UCSD-AML1 (cell line): ENCODE measurements at regions not wholly inside any gene's neighbourhood (a gene's known extent, or its start where the extent isn't known, plus 50 kb on each side); places are given as distances from the start of the nearest gene placed in this dataset.
"Not testable (repeated sequence)": the region's sequence is repeated elsewhere in the genome, so short reads cannot be mapped to it uniquely, and the experiment has no call there.

Source experiments
- DNase-seq: peaks from one replicate; lab custom pipeline; 2025; ENCODE audit not compliant: unreplicated experiment; lab: John Stamatoyannopoulos, UW

GRCh38 chr13:44715287-44716230 lies 139.4 kb upstream of the TSC22D1 start:
- no peak for DNase-seq

DNA sequence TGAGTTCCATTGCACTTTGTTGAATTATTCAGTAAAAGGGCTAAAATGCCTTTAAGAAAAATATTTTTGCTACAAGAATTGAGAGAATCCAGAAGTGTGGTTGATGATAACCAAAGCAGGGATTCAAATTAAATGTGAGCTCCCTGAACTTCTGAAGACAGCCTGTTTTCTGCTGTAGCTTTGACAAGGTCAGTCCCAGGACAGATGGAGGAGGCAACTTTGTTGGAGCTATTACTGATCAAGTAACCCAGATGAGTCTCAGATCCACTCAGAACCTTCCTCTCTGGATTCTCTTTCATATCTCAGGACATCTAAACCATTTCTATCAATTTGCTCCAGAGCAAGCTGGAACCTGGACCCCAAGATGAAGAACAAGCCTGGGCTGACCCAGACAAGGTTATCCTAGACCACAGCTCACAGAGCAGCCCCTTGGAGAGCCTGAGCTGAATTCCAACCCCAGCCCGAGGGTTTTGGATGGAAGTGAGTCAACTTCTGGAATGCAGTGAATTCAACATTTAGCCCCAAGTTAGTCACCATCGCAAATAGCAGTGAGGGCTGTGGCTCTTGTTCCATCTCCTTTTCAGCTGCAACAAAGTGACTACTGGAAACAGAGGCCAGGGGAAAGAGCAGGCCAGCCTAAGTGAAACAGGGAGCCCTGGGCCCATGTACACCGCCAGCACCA lies 137.8 kb upstream of the TSC22D1 start:
- no peak for DNase-seq

DNA sequence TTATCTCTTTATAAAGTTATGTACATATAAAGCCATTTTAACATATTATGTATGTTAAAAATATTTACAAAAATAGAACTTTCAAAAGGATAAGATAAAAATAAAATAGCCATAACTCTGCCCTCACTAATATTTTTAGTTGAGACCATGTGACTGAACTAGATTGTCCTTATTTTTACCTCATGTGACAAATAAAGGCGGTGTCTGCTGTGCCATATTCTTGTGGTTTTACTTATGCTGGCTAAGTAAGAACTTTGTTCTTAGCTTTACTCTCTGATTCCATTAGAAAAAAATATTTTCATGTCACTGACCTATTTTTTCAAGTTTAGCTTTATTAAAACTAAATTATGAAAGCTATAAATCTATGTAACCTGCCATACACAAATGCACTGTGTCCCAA lies 135.6 kb upstream of the TSC22D1 start:
- DNase-seq, result no peak

- DNase-seq, result no peak
These were observed 134.4 kb upstream of the TSC22D1 start for GRCh38 chr13:44710576-44710975.

DNA sequence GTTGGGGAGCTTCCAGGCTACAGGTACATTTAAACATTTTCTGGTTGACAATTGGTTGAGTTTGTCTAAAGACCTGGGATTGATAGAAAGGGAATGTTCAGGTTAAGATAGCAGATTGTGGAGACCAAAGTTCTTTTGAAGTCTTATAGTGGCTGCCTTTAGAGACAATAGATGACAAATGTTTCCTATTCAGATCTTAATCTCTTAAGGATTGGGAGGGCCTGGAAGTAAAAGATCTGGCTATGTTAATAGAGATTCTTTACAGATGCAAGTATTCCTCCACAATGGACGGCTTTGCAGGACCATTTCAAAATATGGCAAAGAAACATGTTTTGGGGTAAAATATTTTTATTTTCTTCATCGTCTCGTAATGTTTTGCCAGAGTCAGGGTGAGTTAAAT lies 128.7 kb upstream of the TSC22D1 start:
- not testable (repeated sequence) for DNase-seq

DNA sequence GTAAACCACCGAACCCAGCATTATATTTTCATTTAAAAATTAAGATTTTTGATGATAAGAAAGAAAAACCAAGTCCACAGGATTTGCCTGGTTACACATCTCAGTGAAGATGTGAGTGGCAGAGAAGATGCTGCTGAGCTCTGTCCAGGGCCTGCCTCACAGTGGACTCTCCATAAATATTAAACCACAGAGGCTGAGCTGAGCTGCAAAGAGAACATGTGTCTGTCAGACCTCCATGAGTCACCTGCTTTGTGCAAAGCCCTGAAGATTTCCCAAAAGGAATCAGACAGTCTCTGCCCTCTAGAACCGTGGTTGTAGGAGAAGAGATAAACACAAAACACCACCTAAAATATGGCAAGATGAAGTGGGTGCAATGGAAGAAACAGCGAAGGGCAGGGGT lies 127.2 kb upstream of the TSC22D1 start:
- no peak for DNase-seq

DNA sequence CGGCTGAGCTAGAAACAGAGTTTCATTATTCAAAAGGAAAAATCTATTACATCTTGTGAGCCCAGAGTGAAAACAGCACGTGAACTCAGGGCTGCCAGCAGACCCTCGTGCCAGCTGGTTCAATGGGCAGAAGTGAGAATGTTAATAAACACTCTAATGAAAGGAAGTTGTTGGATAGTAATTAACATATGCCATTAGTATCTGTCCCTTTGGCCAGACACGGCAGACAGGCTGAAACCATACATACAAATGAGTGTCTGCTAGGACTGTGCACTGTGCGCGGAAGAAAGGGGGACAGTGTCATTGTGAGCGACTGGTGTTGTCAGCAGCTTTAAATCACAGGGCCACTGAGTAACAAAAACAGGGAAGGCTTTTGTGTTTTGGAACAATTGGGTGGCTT lies 121.9 kb upstream of the TSC22D1 start:
- no peak for DNase-seq

DNA sequence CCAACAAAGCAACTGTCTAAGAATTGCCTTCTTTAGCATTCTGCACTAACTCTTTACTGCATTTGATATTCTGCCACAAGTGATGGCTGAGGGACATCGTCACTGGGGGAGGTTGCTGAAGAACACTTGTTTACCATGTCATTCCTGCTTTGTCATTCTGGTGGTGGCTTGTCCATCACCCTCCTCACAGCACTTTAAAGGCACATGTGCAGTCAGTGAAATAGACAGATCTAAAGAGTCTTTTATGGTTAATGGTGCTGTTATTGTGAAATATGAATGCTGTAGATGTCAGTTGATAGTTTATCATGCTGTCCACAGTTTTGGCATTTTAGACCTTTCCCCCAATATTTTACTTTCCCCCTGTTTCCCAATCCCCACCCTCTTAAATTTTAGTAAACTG lies 120.9 kb upstream of the TSC22D1 start:
- DNase-seq, result no peak

DNA sequence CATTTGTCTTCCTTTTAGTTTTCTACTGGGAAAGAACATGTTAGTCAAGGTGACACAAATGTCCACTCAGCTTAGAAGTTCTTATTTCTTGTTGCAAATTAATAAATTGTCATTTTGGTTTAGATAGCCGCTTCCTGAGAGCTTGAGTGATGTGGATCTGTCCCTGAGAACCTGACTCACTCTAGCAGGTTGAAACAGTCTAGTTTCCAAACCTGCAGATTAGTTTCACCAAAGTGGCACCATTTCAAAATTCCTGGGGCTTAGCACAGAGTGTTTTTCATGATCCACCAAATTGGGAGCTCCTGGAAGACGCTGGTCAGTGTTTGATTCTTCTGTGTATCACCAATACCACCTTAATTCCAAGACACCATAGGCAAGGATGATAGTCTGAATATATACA lies 119.4 kb upstream of the TSC22D1 start:
- DNase-seq, result no peak

DNA sequence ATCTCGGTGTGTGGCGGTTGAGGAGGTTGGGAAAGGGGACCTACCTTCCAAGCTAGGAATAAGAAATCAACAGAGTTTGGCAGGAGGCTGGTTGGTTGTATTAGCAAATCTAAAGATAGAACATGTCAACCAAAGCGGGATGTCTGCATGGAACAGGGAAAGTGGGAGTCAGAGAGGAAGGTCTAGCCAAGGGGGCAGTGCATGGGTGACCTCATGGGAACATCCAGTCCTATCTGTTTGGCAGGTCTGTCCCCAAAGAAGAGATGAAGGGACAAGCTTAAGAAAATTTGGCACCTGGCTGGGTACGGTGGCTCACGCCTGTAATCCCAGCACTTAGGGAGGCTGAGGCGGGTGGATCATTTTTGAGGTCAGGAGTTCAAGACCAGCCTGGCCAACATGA lies 118.7 kb upstream of the TSC22D1 start:
- DNase-seq, result no peak

DNA sequence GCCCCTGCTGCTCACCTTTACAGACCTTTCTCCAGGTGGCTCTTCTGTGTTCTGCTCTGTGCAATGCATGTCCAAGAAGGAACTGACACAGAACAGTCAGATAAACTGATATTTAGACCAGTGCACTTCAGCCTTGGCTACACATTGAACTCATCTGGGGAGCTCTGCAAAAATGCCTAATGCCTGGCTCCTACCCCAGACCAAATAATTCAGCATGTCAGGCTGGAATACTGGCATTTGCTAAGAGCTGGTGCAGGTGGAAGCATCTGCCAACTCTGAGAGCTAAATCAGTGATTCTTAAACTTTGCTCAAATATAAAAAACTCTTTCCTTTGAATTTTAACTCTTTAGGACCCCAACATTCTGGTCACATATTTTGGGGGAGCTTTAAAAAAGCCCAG lies 118.2 kb upstream of the TSC22D1 start:
- no peak for DNase-seq

- DNase-seq, result no peak
These were observed 117.1 kb upstream of the TSC22D1 start for GRCh38 chr13:44693156-44693764.

- DNase-seq, result no peak
These were observed 116.1 kb upstream of the TSC22D1 start for GRCh38 chr13:44692173-44692713.

GRCh38 chr13:44690376-44690775 lies 114.2 kb upstream of the TSC22D1 start:
- no peak for DNase-seq

DNA sequence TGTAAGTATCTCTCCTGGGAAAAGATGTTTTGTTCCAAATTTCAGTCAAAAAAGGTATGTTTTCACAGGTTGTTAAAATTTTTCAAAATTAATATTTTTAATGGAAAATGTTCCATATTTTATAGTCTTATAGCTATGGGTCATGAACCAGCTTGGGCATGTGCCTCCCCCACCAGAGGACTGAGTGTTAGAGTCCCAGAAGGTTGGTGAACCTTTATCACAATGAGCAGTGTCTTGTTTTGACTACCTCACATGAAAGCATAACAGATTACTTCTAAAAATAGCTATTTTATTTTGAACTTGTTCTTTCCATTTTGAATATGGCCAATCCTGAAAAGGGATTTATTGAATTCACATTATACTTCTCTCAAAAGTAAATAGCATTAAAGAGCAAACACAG lies 112.5 kb upstream of the TSC22D1 start:
- no peak for DNase-seq

- DNase-seq, result no peak
These were observed 110.4 kb upstream of the TSC22D1 start for GRCh38 chr13:44686531-44686934.

DNA sequence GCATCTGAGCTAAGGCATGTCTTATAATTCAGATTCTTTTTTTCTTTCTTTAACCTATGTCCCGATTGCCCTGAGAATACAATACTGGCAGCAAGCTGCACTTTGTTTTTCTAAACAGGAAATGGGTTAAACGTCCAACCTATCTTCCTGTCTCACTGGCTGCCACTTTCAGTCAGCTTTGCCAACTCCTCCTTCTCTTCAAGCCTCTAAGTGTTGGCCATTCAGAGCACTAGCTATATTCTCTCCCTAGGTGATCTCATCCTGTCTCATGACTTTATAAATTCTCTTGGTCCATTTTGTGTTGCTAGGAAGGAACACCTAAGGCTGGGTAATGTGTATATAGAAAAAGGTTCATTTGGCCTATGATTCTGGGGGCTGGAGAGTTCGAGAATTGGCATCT lies 109.5 kb upstream of the TSC22D1 start:
- DNase-seq, result no peak

DNA sequence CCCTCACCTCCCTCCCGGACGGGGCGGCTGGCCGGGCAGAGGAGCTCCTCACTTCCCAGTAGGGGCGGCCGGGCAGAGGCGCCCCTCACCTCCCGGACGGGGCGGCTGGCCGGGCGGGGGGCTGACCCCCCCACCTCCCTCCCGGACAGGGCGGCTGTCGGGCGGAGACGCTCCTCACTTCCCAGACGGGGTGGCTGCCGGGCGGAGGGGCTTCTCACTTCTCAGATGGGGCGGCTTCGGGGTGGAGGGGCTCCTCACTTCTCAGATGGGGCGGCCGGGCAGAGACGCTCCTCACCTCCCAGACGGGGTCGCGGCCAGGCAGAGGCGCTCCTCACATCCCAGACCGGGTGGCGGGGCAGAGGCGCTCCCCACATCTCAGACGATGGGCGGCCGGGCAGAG lies 106.3 kb upstream of the TSC22D1 start:
- not testable (repeated sequence) for DNase-seq

DNA sequence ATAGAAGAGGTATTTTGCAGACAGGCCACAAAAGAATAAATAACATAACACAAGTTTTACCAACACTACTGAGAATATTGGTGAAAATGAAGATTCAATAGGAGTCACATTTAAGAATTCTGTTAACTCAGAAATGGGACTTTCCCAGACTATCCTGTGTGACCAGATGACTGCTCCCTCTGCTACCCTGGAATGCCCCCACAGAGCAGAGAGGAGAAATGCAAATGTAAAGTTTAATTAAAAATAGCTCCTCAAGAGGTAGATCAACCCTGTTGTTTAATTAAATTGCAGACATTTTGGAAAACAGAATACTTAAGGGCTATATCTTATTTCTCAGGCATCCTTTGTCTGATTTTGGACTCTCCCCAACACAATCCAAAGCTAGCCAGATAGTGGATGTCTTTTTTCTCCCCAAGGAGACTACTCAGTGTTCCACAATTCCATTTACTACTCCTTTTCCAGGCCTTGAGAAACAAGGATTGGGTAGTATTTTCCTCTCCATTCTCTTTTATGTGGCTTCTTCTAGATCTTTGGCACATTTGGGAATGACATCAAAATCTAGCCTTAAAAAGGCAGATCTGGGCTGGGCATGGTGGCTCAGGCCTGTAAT lies 104.7 kb upstream of the TSC22D1 start:
- no peak for DNase-seq

DNA sequence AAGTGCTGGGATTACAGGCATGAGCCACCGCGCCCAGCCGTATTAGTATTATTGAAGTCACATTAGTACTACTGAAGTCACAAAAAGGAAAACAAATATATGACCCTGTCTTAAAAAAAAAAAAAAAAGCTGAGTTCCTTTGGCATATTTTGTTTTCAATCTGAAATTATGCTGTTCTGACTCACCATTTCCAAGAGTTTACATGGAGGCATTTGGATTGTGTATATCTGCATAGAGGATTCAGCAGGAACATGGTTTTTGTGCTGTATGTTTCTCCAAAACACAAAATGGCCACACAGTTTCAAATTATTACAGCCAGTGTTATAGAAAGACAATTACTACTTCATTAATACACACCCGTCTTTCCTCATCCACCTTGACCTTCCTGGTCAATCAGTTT lies 103.5 kb upstream of the TSC22D1 start:
- no peak for DNase-seq

- DNase-seq, result no peak
These were observed 102.1 kb upstream of the TSC22D1 start for GRCh38 chr13:44678197-44678596.
